ENCODE measurements at regions not wholly inside any gene's neighbourhood (a gene's known extent, or its start where the extent isn't known, plus 50 kb on each side); places are given as distances from the start of the nearest gene placed in this dataset.

DNA sequence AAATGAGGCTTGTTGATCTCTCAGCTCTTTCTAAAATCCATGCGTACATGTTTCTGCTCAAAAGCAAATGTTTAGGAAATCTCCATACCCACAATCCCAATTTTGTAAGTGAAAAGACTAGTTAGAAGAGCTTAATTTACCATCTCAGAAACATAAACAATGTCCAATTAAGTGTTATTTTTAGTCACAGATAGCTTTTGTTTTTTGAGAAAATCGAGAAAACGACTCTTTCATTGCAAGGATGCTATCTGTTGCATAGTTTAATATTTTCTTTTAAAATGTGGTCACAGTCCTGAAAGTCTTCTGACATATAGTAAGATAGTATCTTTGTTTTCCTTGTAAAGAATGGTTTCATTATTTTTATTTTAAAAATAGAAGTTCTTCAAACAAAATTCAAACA, 338.0 kb upstream of the DAB2 start:
- no TSS peak for BruUV-seq (replicated peaks)
- intact Hi-C loops (cut with micrococcal nuclease; ENCODE audit: unreplicated experiment): no loop called here
- ChIA-PET CTCF (no interaction called here), POLR2A (ENCODE audit: low non-redundant PET) (no interaction called here)
- no peak overlapping the region for H3K4me3 ChIP-seq (ENCODE audit: low read depth, low read length, poor library complexity, severe bottlenecking)
- no peaks in the 10 kb centered on the region for H3K9me3 ChIP-seq (ENCODE audit: low read depth, low read length, poor library complexity, severe bottlenecking)
- no peaks in the 10 kb centered on the region for H3K27me3 ChIP-seq (replicated peaks; ENCODE audit: insufficient read depth, low read depth, low read length, poor library complexity)
- no peak for DNase-seq (ENCODE audit: low spot score)
- H3K27ac ChIP-seq (ENCODE audit: low read depth, low read length, poor library complexity, severe bottlenecking): no peak overlapping the region
- H3K36me3 ChIP-seq (ENCODE audit: insufficient read depth, low read length, poor library complexity, severe bottlenecking): no peaks in the 10 kb centered on the region
- no peak for TF ChIP-seq EZH2 (IDR thresholded peaks at IDR 0.05; ENCODE audit: borderline replicate concordance, low read depth, low read length, poor library complexity, severe bottlenecking)
- TF ChIP-seq, protein P1, sequence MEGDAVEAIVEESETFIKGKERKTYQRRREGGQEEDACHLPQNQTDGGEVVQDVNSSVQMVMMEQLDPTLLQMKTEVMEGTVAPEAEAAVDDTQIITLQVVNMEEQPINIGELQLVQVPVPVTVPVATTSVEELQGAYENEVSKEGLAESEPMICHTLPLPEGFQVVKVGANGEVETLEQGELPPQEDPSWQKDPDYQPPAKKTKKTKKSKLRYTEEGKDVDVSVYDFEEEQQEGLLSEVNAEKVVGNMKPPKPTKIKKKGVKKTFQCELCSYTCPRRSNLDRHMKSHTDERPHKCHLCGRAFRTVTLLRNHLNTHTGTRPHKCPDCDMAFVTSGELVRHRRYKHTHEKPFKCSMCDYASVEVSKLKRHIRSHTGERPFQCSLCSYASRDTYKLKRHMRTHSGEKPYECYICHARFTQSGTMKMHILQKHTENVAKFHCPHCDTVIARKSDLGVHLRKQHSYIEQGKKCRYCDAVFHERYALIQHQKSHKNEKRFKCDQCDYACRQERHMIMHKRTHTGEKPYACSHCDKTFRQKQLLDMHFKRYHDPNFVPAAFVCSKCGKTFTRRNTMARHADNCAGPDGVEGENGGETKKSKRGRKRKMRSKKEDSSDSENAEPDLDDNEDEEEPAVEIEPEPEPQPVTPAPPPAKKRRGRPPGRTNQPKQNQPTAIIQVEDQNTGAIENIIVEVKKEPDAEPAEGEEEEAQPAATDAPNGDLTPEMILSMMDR (conservative IDR thresholded peaks at IDR 0.05; ENCODE audit: low read depth, low read length): no peak
- no peaks in the 10 kb centered on the region for H3K4me1 ChIP-seq (ENCODE audit: insufficient read depth, low read length, poor library complexity, severe bottlenecking)

DNA sequence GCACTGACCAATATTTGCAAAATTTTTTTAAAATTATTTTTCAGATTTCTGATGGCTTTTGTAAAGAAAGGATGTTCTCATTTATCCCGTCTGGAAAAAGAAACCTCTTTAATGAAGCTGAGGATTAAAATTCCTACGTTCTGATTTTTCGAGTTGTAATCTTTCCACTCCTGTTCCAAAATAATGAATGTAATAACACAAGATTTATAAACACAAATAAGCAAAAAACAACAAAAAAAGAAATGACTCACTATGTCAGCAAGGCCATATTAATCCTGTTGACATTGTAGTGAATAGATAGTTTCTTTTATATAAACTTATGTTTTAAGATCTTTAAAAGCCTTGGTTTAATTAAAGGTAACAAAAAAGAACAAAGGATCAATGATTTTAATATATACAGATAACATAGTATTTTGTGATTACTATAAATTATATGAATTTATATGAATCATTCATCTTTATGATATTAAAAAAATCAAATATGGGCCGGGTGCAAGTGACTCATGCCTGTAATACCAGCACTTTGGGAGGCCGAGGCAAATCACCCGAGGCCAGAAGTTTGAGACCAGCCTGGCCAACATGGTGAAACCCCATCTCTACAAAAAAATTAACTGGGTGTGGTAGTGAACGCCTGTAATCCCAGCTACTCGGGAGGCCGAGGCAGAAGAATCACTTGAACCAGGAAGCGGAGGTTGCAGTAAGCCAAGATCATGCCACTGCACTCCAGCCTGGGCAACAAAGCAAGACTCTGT, 336.6 kb upstream of the DAB2 start:
- no peak for DNase-seq (ENCODE audit: low spot score)
- no peaks in the 10 kb centered on the region for H3K27me3 ChIP-seq (replicated peaks; ENCODE audit: insufficient read depth, low read depth, low read length, poor library complexity)
- CTCF ChIA-PET: no interaction called here
- no peak overlapping the region for H3K27ac ChIP-seq (ENCODE audit: low read depth, low read length, poor library complexity, severe bottlenecking)
- intact Hi-C loops (cut with micrococcal nuclease; ENCODE audit: unreplicated experiment): no loop called here
- H3K36me3 ChIP-seq (ENCODE audit: insufficient read depth, low read length, poor library complexity, severe bottlenecking): no peaks in the 10 kb centered on the region
- BruUV-seq (replicated peaks): no TSS peak
- no peak overlapping the region for H3K4me3 ChIP-seq (ENCODE audit: low read depth, low read length, poor library complexity, severe bottlenecking)
- POLR2A ChIA-PET (ENCODE audit: low non-redundant PET): no interaction called here
- TF ChIP-seq, protein P1 (conservative IDR thresholded peaks at IDR 0.05; ENCODE audit: low read depth, low read length): no peak
- TF ChIP-seq EZH2 (IDR thresholded peaks at IDR 0.05; ENCODE audit: borderline replicate concordance, low read depth, low read length, poor library complexity, severe bottlenecking): no peak
- H3K4me1 ChIP-seq (ENCODE audit: insufficient read depth, low read length, poor library complexity, severe bottlenecking): no peaks in the 10 kb centered on the region
- H3K9me3 ChIP-seq (ENCODE audit: low read depth, low read length, poor library complexity, severe bottlenecking): no peaks in the 10 kb centered on the region

DNA sequence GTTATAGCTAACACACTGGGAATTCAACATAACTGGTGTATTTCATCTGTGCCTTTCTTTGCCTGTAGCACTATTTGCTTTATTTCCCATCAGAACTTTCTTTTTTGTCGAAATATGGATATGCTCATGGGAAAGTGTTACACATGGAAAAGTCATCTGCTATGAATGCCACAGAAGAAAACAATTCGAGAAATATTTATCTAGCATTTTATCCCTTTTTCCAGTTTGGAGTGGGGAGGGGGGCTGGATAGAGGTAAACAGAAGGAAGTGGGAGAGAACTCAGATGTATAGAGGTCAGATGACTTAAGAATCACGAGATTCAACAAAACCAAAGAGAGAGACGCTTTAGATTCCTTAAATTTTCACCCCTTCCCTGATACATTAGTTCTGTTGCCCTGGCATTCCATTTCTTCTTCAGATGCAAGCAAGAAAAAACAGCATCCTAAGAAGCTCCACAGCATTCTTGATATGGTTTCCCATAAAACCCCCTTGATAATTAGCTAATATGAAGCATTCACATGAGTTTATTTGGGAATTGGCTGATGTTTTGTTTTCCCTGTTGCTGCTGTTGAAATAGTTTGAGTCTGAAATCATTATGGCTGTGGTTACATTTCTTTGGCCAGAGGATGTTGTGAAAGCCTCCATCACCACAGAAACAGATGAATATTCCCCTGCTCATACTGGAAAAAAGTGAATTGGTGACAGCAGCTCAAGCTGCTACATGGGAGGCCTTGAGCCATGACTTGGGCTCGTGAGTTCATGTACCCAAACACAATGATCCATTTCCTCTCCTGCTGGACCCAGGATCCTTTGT, 335.8 kb upstream of the DAB2 start:
- Histone ChIP-seq H3K4me1 (ENCODE audit: insufficient read depth, low read length, poor library complexity, severe bottlenecking) (no peaks in the 10 kb centered on the region), H3K27ac (ENCODE audit: low read depth, low read length, poor library complexity, severe bottlenecking) (no peak overlapping the region), H3K27me3 (replicated peaks; ENCODE audit: insufficient read depth, low read depth, low read length, poor library complexity) (no peaks in the 10 kb centered on the region), H3K9me3 (ENCODE audit: low read depth, low read length, poor library complexity, severe bottlenecking) (no peaks in the 10 kb centered on the region), H3K4me3 (ENCODE audit: low read depth, low read length, poor library complexity, severe bottlenecking) (no peak overlapping the region), H3K36me3 (ENCODE audit: insufficient read depth, low read length, poor library complexity, severe bottlenecking) (no peaks in the 10 kb centered on the region)
- ChIA-PET POLR2A (ENCODE audit: low non-redundant PET) (no interaction called here), CTCF (no interaction called here)
- no peak for TF ChIP-seq EZH2 (IDR thresholded peaks at IDR 0.05; ENCODE audit: borderline replicate concordance, low read depth, low read length, poor library complexity, severe bottlenecking)
- TF ChIP-seq, protein P1 (conservative IDR thresholded peaks at IDR 0.05; ENCODE audit: low read depth, low read length): no peak
- BruUV-seq (replicated peaks): no TSS peak
- no peak for DNase-seq (ENCODE audit: low spot score)
- intact Hi-C loops (cut with micrococcal nuclease; ENCODE audit: unreplicated experiment): no loop called here

All from A673 (cell line).